HepG2 (cell line): ENCODE measurements at regions not wholly inside any gene's neighbourhood (a gene's known extent, or its start where the extent isn't known, plus 50 kb on each side); places are given as distances from the start of the nearest gene placed in this dataset.

Experiments
- CTCF ChIP-seq: sonication (generic); formaldehyde crosslinking; IDR thresholded peaks from 2 replicates; pipeline ENCODE4 v1.5.0; 2020; ENCODE audit warnings: mild to moderate bottlenecking, missing genetic modification reagents, moderate library complexity
- EZH2 ChIP-seq: conservative IDR thresholded peaks from 2 replicates; pipeline ENCODE4 v1.6.1; 2012; ENCODE audit warnings: mild to moderate bottlenecking, low read depth, low read length, moderate library complexity
- GABPA ChIP-seq, 2 experiments: IDR thresholded peaks; 2 replicates each; pipeline ENCODE4 v1.6.1; 2011 to 2016; ENCODE audit warnings: low read depth in 2 of 2, low read length in 1 of 2, missing biosample characterization in 1 of 2, missing genetic modification characterization in 1 of 2
- MXI1 ChIP-seq: IDR thresholded peaks from 3 replicates; pipeline ENCODE4 v1.6.1; 2012; ENCODE audit warnings: low read depth, low read length, inconsistent platforms, borderline replicate concordance
- REST ChIP-seq, 2 experiments: IDR thresholded peaks; 2 replicates each; pipeline ENCODE4 v1.6.1; 2011 to 2012; ENCODE audit warnings: low read length in 2 of 2, borderline replicate concordance in 1 of 2, low read depth in 1 of 2, mild to moderate bottlenecking in 1 of 2, moderate library complexity in 1 of 2
- SRF ChIP-seq: IDR thresholded peaks from 2 replicates; pipeline ENCODE4 v1.6.1; 2011; ENCODE audit warnings: mild to moderate bottlenecking, low read depth, low read length, moderate library complexity
- TCF12 ChIP-seq, 2 experiments: fragments of 450-650 bp in 1 of 2; sonication (generic) in 1 of 2; formaldehyde crosslinking in 1 of 2; IDR thresholded peaks; 2 replicates each; pipeline versions ENCODE4 v1.6.1 to v1.8.0; 2017 to 2022; ENCODE audit warnings: antibody characterized with exemption in 1 of 2, mild to moderate bottlenecking in 1 of 2, missing genetic modification reagents in 1 of 2, moderate library complexity in 1 of 2
- XBP1 ChIP-seq: sonication (generic); formaldehyde crosslinking; IDR thresholded peaks from 2 replicates; pipeline ENCODE4 v1.5.0; 2020; ENCODE audit warnings: missing genetic modification reagents
- ZNF709 ChIP-seq: sonication (generic); formaldehyde crosslinking; IDR thresholded peaks from 2 replicates; pipeline ENCODE4 v1.5.0; 2020; ENCODE audit warnings: mild to moderate bottlenecking, missing genetic modification reagents
- ZNF777 ChIP-seq: sonication (generic); formaldehyde crosslinking; IDR thresholded peaks from 2 replicates; pipeline ENCODE4 v1.4.0; 2020; ENCODE audit warnings: missing genetic modification reagents
- ZNF784 ChIP-seq: sonication (generic); formaldehyde crosslinking; IDR thresholded peaks from 2 replicates; pipeline ENCODE4 v1.5.1; 2020; ENCODE audit warnings: missing genetic modification reagents, mild to moderate bottlenecking, borderline replicate concordance

- TF ChIP-seq ZNF709 (CRISPR knock-in tag) = no peak
- TF ChIP-seq CTCF (CRISPR knock-in tag) = no peak
- TF ChIP-seq ZNF777 (CRISPR knock-in tag) = no peak
- no peak for TF ChIP-seq ZNF784 (CRISPR knock-in tag)
- TF ChIP-seq REST (IDR thresholded peaks at IDR 0.05; ENCODE audit: borderline replicate concordance in 1 of 2, low read depth in 1 of 2, low read length in 2 of 2) = no peak
- TF ChIP-seq GABPA (IDR thresholded peaks at IDR 0.05; ENCODE audit: low read depth, low read length) = no peak
- no peak for TF ChIP-seq GABPA (CRISPR knock-in tag; IDR thresholded peaks at IDR 0.05; ENCODE audit: low read depth)
- TF ChIP-seq EZH2 = no peak
- no peak for TF ChIP-seq XBP1 (CRISPR knock-in tag)
- TF ChIP-seq SRF = no peak
- no peak for TF ChIP-seq TCF12 (IDR thresholded peaks at IDR 0.05)
- no peak for TF ChIP-seq TCF12 (CRISPR knock-in tag; IDR thresholded peaks at IDR 0.05)
- TF ChIP-seq MXI1 = no peak
Measured at GRCh38 chr18:25517881-25518715, 166.1 kb upstream of the ZNF521 start.
